Tibial nerve (tissue), 4 donors: ENCODE measurements at regions not wholly inside any gene's neighbourhood (a gene's known extent, or its start where the extent isn't known, plus 50 kb on each side); places are given as distances from the start of the nearest gene placed in this dataset.

Experiments
- DNase-seq, 2 donors: peaks; one replicate each; pipeline ENCODE4 v3.0.0-alpha.2; 2019; ENCODE audit warnings: low spot score in 2 of 2
- H3K27ac ChIP-seq, 4 donors: fragments of 200-600 bp; sonication (generic) in 3 of 4; one replicate each; pipeline ENCODE4 v1.5.1; 2017 to 2019; ENCODE audit warnings: mild to moderate bottlenecking in 1 of 4
- H3K27me3 ChIP-seq, 2 donors: fragments of 200-600 bp; sonication (generic) in 1 of 2; one replicate each; pipeline versions ENCODE4 v1.5.1 to v1.6.0; 2017 to 2019
- H3K36me3 ChIP-seq, 3 donors: fragments of 200-600 bp; sonication (generic); one replicate each; pipeline ENCODE4 v1.5.1; 2018 to 2019
- H3K4me1 ChIP-seq, 4 donors: fragments of 200-600 bp; sonication (generic) in 3 of 4; one replicate each; pipeline ENCODE4 v1.5.1; 2017 to 2019
- H3K4me3 ChIP-seq, 4 donors: fragments of 200-600 bp; sonication (generic) in 3 of 4; one replicate each; pipeline ENCODE4 v1.5.1; 2017 to 2019; ENCODE audit warnings: mild to moderate bottlenecking in 1 of 4, moderate library complexity in 1 of 4
- H3K9me3 ChIP-seq, 4 donors: fragments of 200-600 bp; sonication (generic) in 3 of 4; one replicate each; pipeline ENCODE4 v1.5.1; 2017 to 2019
- CTCF ChIP-seq, 5 experiments: fragments of 200-600 bp in 3 of 5; fragments of 450-650 bp in 2 of 5; sonication (generic) in 3 of 5; IDR thresholded peaks; one replicate each; pipeline ENCODE4 v1.5.1; 2016 to 2019; ENCODE audit warnings: antibody characterized with exemption in 5 of 5, mild to moderate bottlenecking in 3 of 5, moderate library complexity in 2 of 5
- EP300 ChIP-seq, 2 donors: sonication (generic); formaldehyde crosslinking; IDR thresholded peaks; one replicate each; pipeline ENCODE4 v1.6.1; 2017; ENCODE audit warnings: antibody characterized with exemption in 2 of 2, mild to moderate bottlenecking in 1 of 2
- POLR2A ChIP-seq, 2 donors: fragments of 450-650 bp; IDR thresholded peaks; one replicate each; pipeline ENCODE4 v1.6.1; 2017; ENCODE audit warnings: antibody characterized with exemption in 2 of 2, mild to moderate bottlenecking in 2 of 2, moderate library complexity in 2 of 2
- WGBS, 2 donors: methylation state at CpG; one replicate each; pipeline ENCODE4 v1.1.5; 2018; 5-methylcytosine and 5-hydroxymethylcytosine counted together

GRCh38 chr13:22039961-22040360, 369.1 kb downstream of the FGF9 start:
- Histone ChIP-seq H3K4me1 (no peaks in the 10 kb centered on the region), H3K9me3 (peaks cover 0 to 7% (median 0%) of the 10 kb centered on the region in 4 donors), H3K27me3 (no peaks in the 10 kb centered on the region), H3K36me3 (no peaks in the 10 kb centered on the region), H3K27ac (no peak overlapping the region), H3K4me3 (no peak overlapping the region)
- no peak for TF ChIP-seq POLR2A (IDR thresholded peaks at IDR 0.05)
- no peak for DNase-seq

GRCh38 chr13:22040810-22041364, 370.0 kb downstream of the FGF9 start:
- no peak for TF ChIP-seq POLR2A (IDR thresholded peaks at IDR 0.05)
- no peak for TF ChIP-seq CTCF (IDR thresholded peaks at IDR 0.05)
- TF ChIP-seq EP300 (IDR thresholded peaks at IDR 0.05), result no peak
- WGBS, 2 donors, result 84 to 92% methylated on average over 23 of the region's 23 CpGs
- Histone ChIP-seq H3K9me3 (peaks cover 0 to 7% (median 0%) of the 10 kb centered on the region in 4 donors), H3K27me3 (no peaks in the 10 kb centered on the region), H3K27ac (no peak overlapping the region), H3K4me3 (no peak overlapping the region), H3K4me1 (no peaks in the 10 kb centered on the region), H3K36me3 (no peaks in the 10 kb centered on the region)
- DNase-seq, result no peak

- H3K4me3 ChIP-seq, result no peak overlapping the region
- no peaks in the 10 kb centered on the region for H3K27me3 ChIP-seq
- 85 to 94% methylated on average over 2 of the region's 2 CpGs for WGBS, 2 donors
- no peak overlapping the region for H3K27ac ChIP-seq
- H3K9me3 ChIP-seq, result peaks cover 0 to 7% (median 0%) of the 10 kb centered on the region in 4 donors
- H3K36me3 ChIP-seq, result no peaks in the 10 kb centered on the region
- DNase-seq, result no peak
- TF ChIP-seq EP300 (IDR thresholded peaks at IDR 0.05) (no peak), CTCF (IDR thresholded peaks at IDR 0.05) (no peak), POLR2A (IDR thresholded peaks at IDR 0.05) (no peak)
- H3K4me1 ChIP-seq, result no peaks in the 10 kb centered on the region
Measured at GRCh38 chr13:22041741-22042140, 370.9 kb downstream of the FGF9 start.

GRCh38 chr13:22047082-22047784, 376.4 kb downstream of the FGF9 start:
- no peak overlapping the region for H3K4me3 ChIP-seq
- no peaks in the 10 kb centered on the region for H3K9me3 ChIP-seq
- TF ChIP-seq EP300 (IDR thresholded peaks at IDR 0.05), result no peak
- no peak for TF ChIP-seq CTCF (IDR thresholded peaks at IDR 0.05)
- no peak for TF ChIP-seq POLR2A (IDR thresholded peaks at IDR 0.05)
- 96 to 100% methylated on average over 2 of the region's 2 CpGs for WGBS, 2 donors
- DNase-seq, result no peak
- no peaks in the 10 kb centered on the region for H3K27me3 ChIP-seq
- H3K36me3 ChIP-seq, result no peaks in the 10 kb centered on the region
- H3K27ac ChIP-seq, result no peak overlapping the region
- H3K4me1 ChIP-seq, result no peaks in the 10 kb centered on the region

DNA sequence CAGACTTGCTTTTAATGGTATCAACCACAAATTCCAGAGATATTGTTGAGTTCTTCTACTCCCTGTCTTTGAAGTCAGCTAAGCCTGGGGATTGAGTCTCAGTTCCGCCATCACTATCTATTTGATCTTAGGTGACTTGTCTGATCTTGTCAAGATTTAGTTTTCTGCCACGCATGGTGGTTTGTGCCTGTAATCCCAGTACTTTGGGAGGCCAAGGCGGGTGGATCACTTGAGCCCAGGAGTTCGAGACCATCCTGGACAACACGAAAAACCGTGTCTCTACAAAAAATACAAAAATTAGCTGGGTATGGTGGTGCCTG, 376.9 kb downstream of the FGF9 start:
- no peak for DNase-seq
- no peak overlapping the region for H3K4me3 ChIP-seq
- TF ChIP-seq EP300 (IDR thresholded peaks at IDR 0.05) (no peak), CTCF (IDR thresholded peaks at IDR 0.05) (no peak), POLR2A (IDR thresholded peaks at IDR 0.05) (no peak)
- no peaks in the 10 kb centered on the region for H3K36me3 ChIP-seq
- 95% methylated on average over 6 of the region's 6 CpGs for WGBS, 2 donors
- no peak overlapping the region for H3K27ac ChIP-seq
- no peaks in the 10 kb centered on the region for H3K4me1 ChIP-seq
- no peaks in the 10 kb centered on the region for H3K27me3 ChIP-seq
- H3K9me3 ChIP-seq, result no peaks in the 10 kb centered on the region
